GM19397 (cell line): ENCODE measurements at regions not wholly inside any gene's neighbourhood (a gene's known extent, or its start where the extent isn't known, plus 50 kb on each side); places are given as distances from the start of the nearest gene placed in this dataset.
"Not testable (repeated sequence)": the region's sequence is repeated elsewhere in the genome, so short reads cannot be mapped to it uniquely, and the experiment has no call there.

Experiments used
- ATAC-seq: cut with Tn5 transposase; IDR thresholded peaks from one replicate; pipeline ENCODE4 v1.9.1; 2021; ENCODE audit warnings: mild to moderate bottlenecking, moderate library complexity; ENCODE audit not compliant: unreplicated experiment

DNA sequence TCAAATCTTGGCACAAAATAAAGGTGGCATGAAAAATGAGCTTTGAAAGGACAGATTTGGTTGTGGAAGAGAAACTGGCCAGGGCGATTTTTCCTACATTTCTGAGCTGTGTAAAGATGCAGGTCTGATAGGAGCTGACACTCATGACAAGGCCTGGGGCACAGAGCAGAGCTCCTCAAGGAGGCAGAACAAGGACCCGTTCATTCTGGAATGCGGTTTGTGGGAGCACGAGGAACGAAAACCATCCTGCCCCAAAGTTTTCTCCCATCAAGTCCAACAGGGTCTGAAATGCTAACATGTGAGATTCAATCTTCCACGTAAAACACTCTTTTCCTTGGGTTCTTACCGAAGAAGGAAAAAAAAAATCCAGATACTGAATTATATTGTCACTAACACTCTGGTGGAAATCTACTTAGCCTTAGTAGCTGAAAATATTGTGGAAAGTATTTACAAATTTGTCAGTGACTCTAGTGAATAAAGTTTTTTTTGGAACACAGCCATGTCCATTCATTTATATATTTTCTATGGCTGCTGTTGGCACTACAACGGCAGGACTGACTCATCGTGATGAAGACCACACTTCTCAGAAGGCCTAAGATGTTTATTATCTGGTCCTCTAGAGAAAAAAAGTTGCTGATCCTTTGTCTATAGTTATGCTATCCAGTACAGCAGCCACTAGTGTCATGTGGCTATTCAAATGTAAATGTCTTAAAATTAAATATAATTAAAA lies 215.7 kb downstream of the BAMBI start:
- no peak for ATAC-seq

DNA sequence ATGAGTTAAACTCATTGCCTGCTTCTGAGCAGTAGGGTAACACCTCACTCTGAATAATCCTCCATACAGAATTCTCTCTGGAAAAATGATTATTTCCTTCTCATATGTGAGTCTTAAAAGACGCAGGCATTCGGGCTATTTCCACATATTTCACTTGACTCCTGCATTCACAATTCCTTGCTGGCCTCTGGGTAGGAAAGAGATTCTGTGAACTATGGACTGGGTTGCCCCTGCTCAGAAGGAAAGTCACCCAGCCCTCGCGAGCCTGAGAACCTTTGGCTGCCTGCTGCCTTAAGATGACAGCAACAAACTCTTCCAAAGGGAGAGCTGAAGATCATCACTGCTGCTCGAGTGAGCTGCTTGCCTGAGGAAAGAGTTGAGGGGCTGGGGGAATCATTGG lies 216.8 kb downstream of the BAMBI start:
- ATAC-seq, result no peak

DNA sequence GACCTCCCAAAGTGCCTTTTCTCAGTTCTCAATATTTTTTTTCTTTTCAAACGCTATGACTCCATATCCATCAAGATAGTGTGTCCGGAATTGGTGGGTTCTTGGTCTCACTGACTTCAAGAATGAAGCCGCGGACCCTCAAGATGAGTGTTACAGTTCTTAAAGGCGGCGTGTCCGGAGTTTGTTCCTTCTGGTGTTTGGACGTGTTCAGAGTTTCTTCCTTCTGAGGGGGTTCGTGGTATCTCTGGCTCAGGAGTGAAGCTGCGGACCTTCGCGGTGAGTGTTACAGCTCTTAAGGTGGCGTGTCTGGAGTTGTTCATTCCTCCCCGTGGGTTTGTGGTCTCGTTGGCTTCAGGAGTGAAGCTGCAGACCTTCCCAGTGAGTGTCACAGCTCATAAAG lies 218.3 kb downstream of the BAMBI start:
- ATAC-seq, result not testable (repeated sequence)

DNA sequence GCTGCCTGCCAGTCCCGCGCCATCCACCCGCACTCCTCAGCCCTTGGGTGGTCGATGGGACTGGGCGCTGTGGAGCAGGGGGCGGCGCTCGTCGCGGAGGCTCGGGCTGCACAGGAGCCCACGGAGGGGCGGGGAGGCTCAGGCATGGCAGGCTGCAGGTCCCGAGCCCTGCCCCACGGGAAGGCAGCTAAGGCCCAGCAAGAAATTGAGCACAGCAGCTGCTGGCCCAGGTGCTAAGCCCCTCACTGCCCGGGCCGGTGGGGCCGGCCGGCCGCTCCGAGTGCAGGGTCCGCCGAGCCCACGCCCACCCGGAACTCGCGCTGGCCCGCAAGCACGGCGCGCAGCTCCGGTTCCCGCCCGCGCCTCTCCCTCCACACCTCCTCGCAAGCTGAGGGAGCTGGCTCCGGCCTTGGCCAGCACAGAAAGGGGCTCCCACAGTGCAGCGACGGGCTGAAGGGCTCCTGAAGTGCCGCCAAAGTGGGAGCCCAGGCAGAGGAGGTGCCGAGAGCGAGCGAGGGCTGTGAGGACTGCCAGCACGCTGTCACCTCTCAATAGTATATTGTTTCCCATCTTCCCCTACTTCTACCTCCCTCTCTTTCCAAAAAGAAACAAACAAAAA lies 219.6 kb downstream of the BAMBI start:
- not testable (repeated sequence) for ATAC-seq

DNA sequence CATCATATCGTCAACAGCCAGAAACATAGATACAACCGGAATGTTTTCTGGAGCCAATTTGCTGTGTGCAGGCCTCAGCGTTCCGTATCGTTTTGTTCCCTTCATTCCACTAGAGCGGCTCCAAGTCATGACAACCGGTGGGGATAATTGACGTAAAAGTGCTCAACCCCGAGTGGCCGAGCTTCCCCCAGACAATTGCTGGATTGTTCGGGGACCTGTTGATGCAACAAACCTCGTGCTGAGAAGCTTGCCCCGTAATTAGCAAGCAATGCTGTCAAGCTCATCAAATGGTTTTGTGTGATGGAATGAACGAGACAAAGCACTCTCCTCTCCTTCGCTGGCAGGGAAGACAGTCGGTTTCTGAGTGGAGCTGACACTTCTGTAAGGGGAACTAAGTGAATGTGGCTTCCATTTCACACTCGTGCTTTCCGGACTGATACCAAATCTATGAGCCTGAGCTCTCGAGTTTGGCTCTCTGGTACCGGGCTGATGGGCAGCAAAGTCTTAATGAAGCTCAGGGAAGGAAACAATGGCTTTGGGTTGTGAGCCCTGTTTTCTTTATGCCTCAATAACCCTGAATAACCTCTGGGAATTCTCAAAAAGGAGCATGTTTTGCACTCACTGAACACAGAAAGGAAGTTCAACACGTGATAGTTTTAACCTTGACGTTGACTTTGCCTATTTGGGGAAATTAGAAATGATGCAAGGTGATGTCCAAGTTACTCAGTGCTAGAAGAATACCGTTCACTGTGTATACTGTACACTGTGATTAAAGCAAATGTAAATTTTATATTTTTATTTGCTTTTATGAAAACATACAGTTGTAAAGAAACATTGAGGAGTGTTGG lies 220.5 kb downstream of the BAMBI start:
- ATAC-seq, result no peak

DNA sequence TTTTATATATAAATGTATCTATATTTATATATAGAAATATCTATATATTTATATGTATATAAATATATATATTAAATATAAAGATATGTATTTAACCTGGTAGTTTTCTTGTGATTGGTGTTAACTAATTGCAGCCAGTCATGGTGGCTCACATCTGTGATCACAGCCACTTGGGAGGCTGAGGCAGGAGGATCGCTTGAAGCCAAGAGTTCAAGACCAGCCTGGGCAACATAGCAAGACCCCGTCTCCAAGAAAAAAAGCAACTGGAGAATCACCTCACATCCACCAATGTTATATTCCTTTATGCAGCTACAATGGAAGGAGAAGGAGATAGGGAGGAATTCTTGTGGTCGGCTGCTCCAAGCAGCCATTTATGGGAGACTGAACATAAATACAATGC lies 224.9 kb downstream of the BAMBI start:
- ATAC-seq, result no peak

DNA sequence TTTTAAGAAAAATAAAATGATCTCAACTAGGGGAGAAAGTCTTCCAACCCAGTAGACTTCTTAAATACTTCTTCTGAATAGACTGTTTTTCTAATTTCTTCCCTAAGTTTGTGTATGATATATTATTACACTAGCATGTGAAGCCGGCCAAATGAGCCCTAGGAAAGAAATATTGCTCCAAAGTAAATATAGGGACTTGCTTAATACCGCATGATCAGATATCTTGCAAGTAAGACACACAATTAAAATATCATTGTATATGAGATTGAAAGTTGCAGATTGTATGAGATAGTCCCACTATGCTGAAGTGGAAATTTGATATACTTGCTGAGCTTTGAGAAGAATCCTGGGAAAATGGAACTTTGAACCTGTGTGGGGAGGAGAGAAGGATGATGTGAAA lies 225.7 kb downstream of the BAMBI start:
- ATAC-seq, result no peak

DNA sequence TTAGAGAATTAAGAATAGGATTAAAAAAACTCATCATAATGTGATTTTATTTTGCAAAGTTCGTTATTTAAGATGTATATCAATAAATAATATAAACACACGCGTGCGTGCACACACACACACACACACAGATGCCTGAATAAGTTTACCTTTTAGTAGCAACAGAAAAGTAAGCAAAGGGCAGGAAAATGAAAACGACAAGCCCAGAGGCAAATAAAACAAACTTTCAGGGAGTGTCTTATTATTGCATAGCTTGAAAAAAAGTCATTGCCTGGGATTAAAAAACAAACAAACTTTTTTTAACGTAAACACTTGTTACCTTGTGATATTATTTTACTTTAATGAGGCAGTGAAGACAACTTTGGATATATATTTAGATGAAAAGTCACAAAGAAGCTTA lies 226.4 kb downstream of the BAMBI start:
- no peak for ATAC-seq

DNA sequence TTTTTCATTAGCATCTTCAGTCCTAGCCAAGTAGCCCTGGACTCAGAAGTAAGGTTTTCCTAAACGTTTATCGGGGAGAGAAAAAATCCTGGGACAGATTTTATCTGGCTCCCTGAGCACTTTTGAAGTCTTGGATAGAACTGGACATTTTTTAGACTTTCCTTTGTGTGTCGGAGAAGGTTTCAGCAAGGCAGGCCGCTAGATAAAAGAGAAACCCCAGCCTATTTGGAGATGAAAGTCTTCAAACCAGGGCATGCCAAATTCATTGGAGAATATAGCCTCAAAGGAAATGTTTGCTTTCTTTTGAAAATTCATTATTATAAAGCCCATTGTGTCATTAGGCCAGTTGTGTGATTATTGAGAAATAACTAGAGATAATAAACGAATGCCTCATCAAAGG lies 228.1 kb downstream of the BAMBI start:
- no peak for ATAC-seq

DNA sequence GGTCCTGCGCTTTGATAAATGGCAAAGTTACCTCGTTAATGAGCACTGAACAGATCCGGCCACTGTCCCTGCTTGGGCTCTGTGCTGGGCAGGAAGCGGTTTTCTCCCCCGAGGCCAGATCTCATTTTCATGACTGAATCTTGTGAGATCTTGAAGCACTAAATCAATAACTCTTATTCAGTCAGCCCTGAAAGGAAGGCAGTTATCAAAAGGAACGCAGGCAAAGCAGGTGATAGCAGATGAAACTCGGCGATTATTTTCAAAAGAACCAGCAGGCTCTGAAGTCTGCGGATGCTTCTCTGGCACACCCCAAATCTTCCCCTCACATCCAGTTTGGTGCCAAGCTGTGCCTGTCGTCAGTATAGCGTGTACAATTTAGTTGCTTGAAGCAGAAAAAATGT lies 228.7 kb downstream of the BAMBI start:
- no peak for ATAC-seq

DNA sequence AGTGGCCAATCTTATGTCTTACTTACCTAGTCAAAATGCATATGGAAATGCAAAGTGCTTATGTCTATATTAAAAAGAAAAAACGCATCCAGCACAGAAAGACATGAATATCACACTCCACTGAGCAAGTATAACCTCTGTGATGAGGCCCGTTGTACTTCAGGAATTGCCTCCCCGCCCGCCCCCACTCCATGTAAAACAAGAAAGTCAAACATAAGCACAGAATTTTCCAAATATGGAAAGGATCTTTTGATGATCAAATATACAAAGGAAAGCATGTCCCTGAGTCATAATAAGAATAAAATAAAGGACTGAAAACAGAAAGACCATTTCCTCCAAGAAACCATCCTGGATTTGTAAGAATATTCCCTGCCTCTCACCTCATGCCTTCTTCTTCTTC lies 229.1 kb downstream of the BAMBI start:
- ATAC-seq, result no peak

DNA sequence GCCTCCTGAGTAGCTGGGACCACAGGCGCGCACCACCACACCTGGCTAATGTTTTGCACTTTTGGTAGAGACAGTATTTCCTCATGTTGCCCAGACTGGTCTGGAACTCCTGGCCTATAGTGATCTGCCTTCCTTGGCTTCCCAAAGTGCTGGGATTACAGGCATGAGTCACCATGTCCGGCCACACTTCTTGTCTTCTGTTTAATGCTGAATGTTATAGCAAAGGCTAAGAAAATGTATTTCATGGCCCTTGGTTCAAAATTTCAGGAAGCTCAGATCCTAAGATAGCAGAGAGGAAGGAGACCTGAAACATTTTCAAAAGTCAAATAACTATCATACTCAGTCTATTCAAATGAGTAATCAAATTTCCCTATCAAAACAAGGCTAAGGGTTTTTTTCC lies 229.6 kb downstream of the BAMBI start:
- ATAC-seq, result no peak

DNA sequence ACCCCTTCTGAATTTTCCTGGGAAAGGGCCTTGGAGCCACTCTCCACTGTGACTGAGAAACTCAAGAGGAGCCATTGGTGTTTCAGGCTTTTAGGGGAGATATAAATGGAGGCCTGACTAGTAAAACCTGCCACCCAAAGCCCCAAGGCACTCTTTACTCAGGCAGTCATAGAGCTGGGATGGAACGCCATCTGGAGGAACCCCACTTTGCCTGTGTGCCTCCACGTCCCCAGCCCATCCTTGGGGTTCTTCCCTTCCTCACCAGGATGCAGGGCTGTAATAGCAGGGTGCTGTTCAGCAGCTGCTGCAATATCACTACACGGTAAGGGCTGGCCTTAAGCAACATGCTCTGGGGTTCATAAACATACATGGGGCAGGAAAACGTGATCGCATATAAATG lies 232.6 kb downstream of the BAMBI start:
- ATAC-seq, result no peak

DNA sequence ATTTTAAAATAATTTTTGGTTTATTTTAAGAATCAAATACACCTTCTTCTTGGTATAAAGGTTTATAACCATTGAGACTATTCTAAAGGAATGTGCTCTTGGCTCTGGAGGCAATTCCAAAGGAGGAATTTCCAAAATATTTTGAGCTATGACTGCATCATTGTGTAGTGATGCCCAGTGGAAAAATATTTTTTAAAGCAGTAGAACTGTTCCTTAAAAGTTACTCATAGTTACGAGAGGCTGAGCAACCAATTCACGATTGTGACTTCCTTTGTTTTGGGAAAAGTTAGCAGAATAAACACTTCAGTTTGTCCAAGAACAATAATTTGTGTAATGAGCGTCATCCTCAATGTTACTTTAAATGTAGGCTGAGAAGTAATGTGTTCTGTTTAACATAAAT lies 233.6 kb downstream of the BAMBI start:
- ATAC-seq, result no peak

DNA sequence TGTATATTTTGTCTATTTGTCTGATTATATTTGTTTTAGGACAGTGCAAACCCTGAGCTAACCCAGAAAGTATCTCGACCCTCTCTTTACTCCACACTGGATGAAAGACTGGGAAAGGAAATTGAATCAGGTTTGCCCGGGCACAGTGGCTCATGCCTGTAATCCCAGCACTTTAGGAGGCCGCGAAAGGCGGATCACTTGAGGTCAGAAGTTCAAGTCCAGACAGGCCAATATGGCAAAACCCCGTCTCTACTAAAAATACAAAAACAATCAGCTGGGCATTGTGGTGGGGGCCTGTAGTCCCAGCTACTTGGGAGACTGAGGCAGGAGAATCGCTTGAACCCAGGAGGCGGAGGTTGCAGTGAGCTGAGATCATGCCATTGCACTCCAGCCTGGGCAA lies 234.2 kb downstream of the BAMBI start:
- ATAC-seq, result not testable (repeated sequence)

DNA sequence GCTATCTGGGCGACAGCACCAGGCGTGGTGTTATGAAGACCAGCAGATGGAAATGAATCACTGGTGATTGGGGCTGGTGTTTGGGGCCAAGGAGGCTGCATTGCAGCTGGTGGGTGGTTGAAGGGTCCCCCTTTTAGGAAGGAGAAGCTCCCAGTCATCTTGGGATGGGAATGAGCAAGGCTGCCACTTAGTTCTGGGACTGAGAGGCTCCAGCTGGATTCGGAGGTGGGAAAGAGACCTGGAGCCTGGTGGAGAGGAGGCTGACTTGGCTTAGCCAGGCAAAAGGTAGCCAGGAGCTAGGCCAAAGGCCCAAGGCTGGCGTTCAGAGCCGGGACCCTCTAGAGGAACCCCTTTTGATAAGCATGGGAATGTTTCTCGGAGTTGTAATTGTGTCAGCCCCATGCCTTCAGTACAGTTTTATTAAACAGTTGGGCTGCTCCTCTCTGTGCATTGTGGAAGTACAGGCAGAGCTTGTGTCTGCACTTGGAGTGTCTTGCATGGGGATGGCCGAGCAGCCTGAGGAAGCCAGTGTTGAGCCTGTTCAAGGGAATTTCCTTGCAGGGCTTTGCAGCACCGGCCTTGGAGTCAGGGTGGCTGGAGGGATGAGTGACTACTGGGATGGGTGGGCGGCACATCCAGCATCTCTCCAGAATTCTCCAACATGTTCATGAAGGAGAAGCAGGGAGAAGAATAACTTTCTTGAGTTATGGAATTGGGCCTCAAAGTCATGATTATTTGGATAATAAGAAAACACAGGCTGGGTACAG lies 234.9 kb downstream of the BAMBI start:
- ATAC-seq, result no peak

DNA sequence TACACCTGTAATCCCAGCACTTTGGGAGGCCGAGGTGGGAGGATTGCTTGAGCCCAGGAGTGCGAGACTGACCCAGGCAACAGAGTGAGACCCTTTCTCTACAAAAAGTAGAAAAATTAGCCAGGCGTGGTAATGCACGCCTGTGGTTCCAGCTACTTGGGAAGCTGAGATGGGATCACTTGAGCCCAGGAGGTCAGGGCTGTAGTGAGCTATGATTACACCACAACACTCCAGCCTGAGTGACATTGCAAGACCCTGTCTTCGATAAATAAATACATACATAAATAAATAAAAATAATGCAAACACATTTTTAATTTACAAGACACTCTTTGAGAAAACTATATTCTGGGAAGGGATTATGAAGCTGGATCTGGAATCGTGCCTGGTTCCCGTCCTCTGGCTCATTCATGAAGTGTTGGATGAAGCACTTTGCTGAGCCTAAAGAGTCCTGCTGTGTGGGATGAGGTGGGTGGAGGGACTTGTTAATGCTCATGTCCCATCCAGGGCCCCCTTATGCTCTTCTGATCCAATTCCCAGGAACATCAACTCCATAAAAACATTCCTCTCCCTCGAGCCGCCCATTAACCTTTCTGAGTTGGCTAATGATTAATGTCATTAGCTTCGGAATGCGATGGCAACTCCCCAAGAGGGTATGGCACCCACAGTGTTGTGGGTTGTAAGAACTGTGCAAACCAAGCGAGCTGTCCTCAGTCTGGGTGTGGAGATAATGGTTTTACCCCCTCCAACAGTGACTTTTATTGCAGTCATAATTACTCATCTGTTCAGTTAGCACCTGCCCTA lies 236.3 kb downstream of the BAMBI start:
- ATAC-seq, result no peak

DNA sequence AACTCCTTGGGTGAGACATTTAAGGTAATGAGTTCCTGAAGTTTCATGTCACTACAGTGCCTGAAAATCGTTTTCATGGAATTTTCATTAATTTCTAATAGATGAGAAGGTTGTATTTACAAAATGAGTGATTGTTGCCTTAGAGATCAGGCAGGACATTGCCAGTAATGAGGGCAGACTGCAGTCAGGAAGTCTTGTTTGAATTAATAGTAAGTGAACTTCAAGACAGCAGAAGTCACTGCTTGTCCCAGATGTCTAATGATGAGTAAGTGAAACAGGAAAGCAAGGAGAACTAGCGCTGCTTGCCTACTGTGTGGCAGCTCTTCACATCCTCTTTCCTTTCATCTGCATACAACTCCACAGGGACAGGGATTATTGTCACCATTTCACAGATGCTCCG lies 237.4 kb downstream of the BAMBI start:
- ATAC-seq, result no peak

DNA sequence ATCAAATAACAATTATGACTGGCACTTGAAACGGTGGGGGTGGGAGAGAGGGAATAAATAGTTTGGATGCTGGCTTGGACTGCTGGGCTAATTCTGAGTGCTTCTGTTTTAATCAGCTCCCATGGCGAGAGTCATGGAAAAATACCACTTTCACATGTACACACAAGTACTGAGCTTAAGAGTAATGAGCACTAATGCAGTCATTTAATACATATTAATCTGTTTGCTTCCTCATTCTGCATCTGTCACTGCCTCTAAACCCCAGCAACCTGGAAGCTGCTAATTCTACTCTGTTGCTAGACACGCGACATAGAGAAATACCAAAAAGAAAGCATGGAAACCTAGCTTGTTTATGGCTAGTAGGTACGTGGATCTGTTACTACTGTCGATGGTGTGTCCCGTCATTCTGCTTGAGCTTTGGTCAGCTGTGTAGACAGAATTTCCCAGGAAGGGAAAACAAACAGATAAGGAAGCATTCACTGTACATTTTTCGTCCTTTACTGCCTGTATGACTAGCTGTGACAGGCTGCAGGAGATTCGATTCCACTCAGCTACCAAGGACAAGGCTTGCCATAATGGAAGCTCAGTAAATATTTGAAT lies 238.8 kb downstream of the BAMBI start:
- no peak for ATAC-seq

DNA sequence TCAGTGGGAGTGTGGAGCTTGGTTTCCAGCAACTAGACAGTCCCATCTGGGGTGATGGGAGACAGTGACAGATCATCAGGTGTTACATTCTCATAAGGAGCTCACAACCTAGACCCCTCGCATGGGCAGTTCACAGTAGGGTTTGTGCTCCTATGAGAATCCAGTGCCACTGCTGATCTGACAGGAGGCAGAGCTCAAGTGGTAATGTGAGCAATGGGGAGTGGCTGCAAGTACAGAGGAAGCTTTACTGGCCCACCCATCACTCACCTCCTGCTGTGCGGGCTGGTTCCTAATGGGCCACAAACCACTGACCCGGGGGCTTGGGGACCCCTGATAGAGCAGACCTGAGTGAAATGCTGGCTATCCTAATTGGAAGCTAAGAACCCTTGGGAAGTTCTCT lies 242.8 kb downstream of the BAMBI start:
- no peak for ATAC-seq
